ENCODE measurements at regions not wholly inside any gene's neighbourhood (a gene's known extent, or its start where the extent isn't known, plus 50 kb on each side); places are given as distances from the start of the nearest gene placed in this dataset.

- Histone ChIP-seq H3K4me1 (replicated peaks in 1 of 2) (no peaks in the 10 kb centered on the region), H3K27ac (no peak overlapping the region), H3K4me3 (no peak overlapping the region)
- 0 to 50% (median 0%) methylated on average over 1 to 3 of the region's 3 CpGs; no CpG with 5 or more reads in 3 of the 10 experiments for WGBS, 10 experiments
- in situ Hi-C loops (cut with MboI; ENCODE audit: low pct_unique_long_range_greater_than_20kb in 2 of 9, low sequenced_read_pairs in 9 of 9, unreplicated experiment in 9 of 9): no loop called here
- peak in 2 of 8 experiments; percentile 36 to 47 for ATAC-seq (replicated peaks in 6 of 8)
Measured at GRCh38 chrX:122770581-122770980, 413.5 kb upstream of the GRIA3 start.

- ATAC-seq (replicated peaks in 6 of 8): no peak
- Histone ChIP-seq H3K4me1 (replicated peaks in 1 of 2) (no peaks in the 10 kb centered on the region), H3K4me3 (no peak overlapping the region), H3K27ac (no peak overlapping the region)
- WGBS, 10 experiments: 0 to 100% (median 75%) methylated on average over 1 to 4 of the region's 4 CpGs; no CpG with 5 or more reads in 1 of the 10 experiments
- in situ Hi-C loops (cut with MboI; ENCODE audit: low pct_unique_long_range_greater_than_20kb in 2 of 9, low sequenced_read_pairs in 9 of 9, unreplicated experiment in 9 of 9): no loop called here
Measured at GRCh38 chrX:122771933-122772332, 412.1 kb upstream of the GRIA3 start.

GRCh38 chrX:122777766-122778165, 406.3 kb upstream of the GRIA3 start:
- Histone ChIP-seq H3K4me3 (no peak overlapping the region), H3K4me1 (replicated peaks in 1 of 2) (no peaks in the 10 kb centered on the region), H3K27ac (no peak overlapping the region)
- 13 to 80% (median 70%) methylated on average over 1 to 3 of the region's 3 CpGs; no CpG with 5 or more reads in 7 of the 10 experiments for WGBS, 10 experiments
- no peak for ATAC-seq (replicated peaks in 6 of 8)
- in situ Hi-C loops (cut with MboI; ENCODE audit: low pct_unique_long_range_greater_than_20kb in 2 of 9, low sequenced_read_pairs in 9 of 9, unreplicated experiment in 9 of 9): no loop called here

- H3K4me1 ChIP-seq (replicated peaks in 1 of 2): no peaks in the 10 kb centered on the region
- no peak overlapping the region for H3K27ac ChIP-seq
- ATAC-seq (replicated peaks in 6 of 8): no peak
- no peak overlapping the region for H3K4me3 ChIP-seq
- WGBS, 10 experiments: 0 to 100% (median 67%) methylated on average over 1 to 2 of the region's 2 CpGs; no CpG with 5 or more reads in 3 of the 10 experiments
- in situ Hi-C loops (cut with MboI; ENCODE audit: low pct_unique_long_range_greater_than_20kb in 2 of 9, low sequenced_read_pairs in 9 of 9, unreplicated experiment in 9 of 9): no loop called here
Measured at GRCh38 chrX:122783918-122784317, 400.2 kb upstream of the GRIA3 start.

GRCh38 chrX:122787231-122787630, 396.8 kb upstream of the GRIA3 start:
- Histone ChIP-seq H3K4me1 (replicated peaks in 1 of 2) (peaks cover 0 to 2% of the 10 kb centered on the region in 2 donors), H3K4me3 (no peak overlapping the region), H3K27ac (no peak overlapping the region)
- no peak for ATAC-seq (replicated peaks in 6 of 8)
- WGBS, 10 experiments: 0 to 100% (median 43%) methylated on average over 1 to 3 of the region's 3 CpGs; no CpG with 5 or more reads in 6 of the 10 experiments
- in situ Hi-C loops (cut with MboI; ENCODE audit: low pct_unique_long_range_greater_than_20kb in 2 of 9, low sequenced_read_pairs in 9 of 9, unreplicated experiment in 9 of 9): no loop called here

- in situ Hi-C loops (cut with MboI; ENCODE audit: low pct_unique_long_range_greater_than_20kb in 2 of 9, low sequenced_read_pairs in 9 of 9, unreplicated experiment in 9 of 9): no loop called here
- Histone ChIP-seq H3K4me3 (no peak overlapping the region), H3K27ac (no peak overlapping the region), H3K4me1 (replicated peaks in 1 of 2) (peaks cover 0 to 2% of the 10 kb centered on the region in 2 donors)
- no peak for ATAC-seq (replicated peaks in 6 of 8)
- 0 to 80% (median 39%) methylated on average over 1 to 2 of the region's 2 CpGs; no CpG with 5 or more reads in 3 of the 10 experiments for WGBS, 10 experiments
Measured at GRCh38 chrX:122788216-122788615, 395.9 kb upstream of the GRIA3 start.

- Histone ChIP-seq H3K4me3 (no peak overlapping the region), H3K27ac (no peak overlapping the region), H3K4me1 (replicated peaks in 1 of 2) (peaks cover 0 to 2% of the 10 kb centered on the region in 2 donors)
- 0 to 38% (median 4%) methylated on average over 2 to 3 of the region's 3 CpGs; no CpG with 5 or more reads in 6 of the 10 experiments for WGBS, 10 experiments
- in situ Hi-C loops (cut with MboI; ENCODE audit: low pct_unique_long_range_greater_than_20kb in 2 of 9, low sequenced_read_pairs in 9 of 9, unreplicated experiment in 9 of 9): no loop called here
- no peak for ATAC-seq (replicated peaks in 6 of 8)
Measured at GRCh38 chrX:122790376-122791095, 393.5 kb upstream of the GRIA3 start.

- WGBS, 10 experiments: 0 to 83% (median 52%) methylated on average over 1 to 4 of the region's 4 CpGs; no CpG with 5 or more reads in 3 of the 10 experiments
- Histone ChIP-seq H3K4me1 (replicated peaks in 1 of 2) (no peaks in the 10 kb centered on the region), H3K27ac (no peak overlapping the region), H3K4me3 (no peak overlapping the region)
- in situ Hi-C loops (cut with MboI; ENCODE audit: low pct_unique_long_range_greater_than_20kb in 2 of 9, low sequenced_read_pairs in 9 of 9, unreplicated experiment in 9 of 9): no loop called here
- ATAC-seq (replicated peaks in 6 of 8): no peak
Measured at GRCh38 chrX:122813876-122814275, 370.2 kb upstream of the GRIA3 start.

- 100% methylated on average over 1 of the region's 1 CpG; no CpG with 5 or more reads in 9 of the 10 experiments for WGBS, 10 experiments
- Histone ChIP-seq H3K4me3 (no peak overlapping the region), H3K27ac (no peak overlapping the region), H3K4me1 (replicated peaks in 1 of 2) (no peaks in the 10 kb centered on the region)
- in situ Hi-C loops (cut with MboI; ENCODE audit: low pct_unique_long_range_greater_than_20kb in 2 of 9, low sequenced_read_pairs in 9 of 9, unreplicated experiment in 9 of 9): no loop called here
- no peak for ATAC-seq (replicated peaks in 6 of 8)
Measured at GRCh38 chrX:122816288-122816687, 367.8 kb upstream of the GRIA3 start.

GRCh38 chrX:122817321-122817955, 366.6 kb upstream of the GRIA3 start:
- in situ Hi-C loops (cut with MboI; ENCODE audit: low pct_unique_long_range_greater_than_20kb in 2 of 9, low sequenced_read_pairs in 9 of 9, unreplicated experiment in 9 of 9): no loop called here
- no peak overlapping the region for H3K27ac ChIP-seq
- ATAC-seq (replicated peaks in 6 of 8): no peak
- H3K4me3 ChIP-seq: no peak overlapping the region
- 64 to 100% (median 80%) methylated on average over 1 to 3 of the region's 12 CpGs; no CpG with 5 or more reads in 7 of the 10 experiments for WGBS, 10 experiments
- no peaks in the 10 kb centered on the region for H3K4me1 ChIP-seq (replicated peaks in 1 of 2)

- no peak for ATAC-seq (replicated peaks in 6 of 8)
- 14% methylated on average over 2 of the region's 4 CpGs; no CpG with 5 or more reads in 9 of the 10 experiments for WGBS, 10 experiments
- Histone ChIP-seq H3K27ac (no peak overlapping the region), H3K4me3 (no peak overlapping the region), H3K4me1 (replicated peaks in 1 of 2) (no peaks in the 10 kb centered on the region)
- in situ Hi-C loops (cut with MboI; ENCODE audit: low pct_unique_long_range_greater_than_20kb in 2 of 9, low sequenced_read_pairs in 9 of 9, unreplicated experiment in 9 of 9): no loop called here
Measured at GRCh38 chrX:122818068-122818467, 366.0 kb upstream of the GRIA3 start.

GRCh38 chrX:122833230-122833629, 350.8 kb upstream of the GRIA3 start:
- H3K4me3 ChIP-seq: no peak overlapping the region
- H3K4me1 ChIP-seq (replicated peaks in 1 of 2): no peaks in the 10 kb centered on the region
- H3K27ac ChIP-seq: no peak overlapping the region
- 0 to 100% (median 79%) methylated on average over 1 to 6 of the region's 6 CpGs; no CpG with 5 or more reads in 3 of the 10 experiments for WGBS, 10 experiments
- no peak for ATAC-seq (replicated peaks in 6 of 8)
- in situ Hi-C loops (cut with MboI; ENCODE audit: low pct_unique_long_range_greater_than_20kb in 2 of 9, low sequenced_read_pairs in 9 of 9, unreplicated experiment in 9 of 9): no loop called here

GRCh38 chrX:122835886-122836285, 348.2 kb upstream of the GRIA3 start:
- in situ Hi-C loops (cut with MboI; ENCODE audit: low pct_unique_long_range_greater_than_20kb in 2 of 9, low sequenced_read_pairs in 9 of 9, unreplicated experiment in 9 of 9): no loop called here
- Histone ChIP-seq H3K4me1 (replicated peaks in 1 of 2) (no peaks in the 10 kb centered on the region), H3K4me3 (no peak overlapping the region), H3K27ac (no peak overlapping the region)
- WGBS, 10 experiments: 17 to 100% (median 31%) methylated on average over 1 of the region's 1 CpG; no CpG with 5 or more reads in 7 of the 10 experiments
- ATAC-seq (replicated peaks in 6 of 8): no peak
